Peyer's patch (tissue), 4 donors: ENCODE measurements at regions not wholly inside any gene's neighbourhood (a gene's known extent, or its start where the extent isn't known, plus 50 kb on each side); places are given as distances from the start of the nearest gene placed in this dataset.

ENCODE experiments used
- CTCF ChIP-seq, 6 experiments: fragments of 450-650 bp in 4 of 6; fragments of 200-600 bp in 2 of 6; sonication (generic) in 1 of 6; IDR thresholded peaks; one replicate each; pipeline ENCODE4 v1.5.1; 2017 to 2019; ENCODE audit warnings: antibody characterized with exemption in 6 of 6, mild to moderate bottlenecking in 3 of 6, moderate library complexity in 1 of 6
- POLR2A ChIP-seq, 2 donors: fragments of 450-650 bp; IDR thresholded peaks; one replicate each; pipeline ENCODE4 v1.5.1; 2017; ENCODE audit warnings: antibody characterized with exemption in 2 of 2, mild to moderate bottlenecking in 2 of 2, moderate library complexity in 2 of 2

- TF ChIP-seq CTCF (IDR thresholded peaks at IDR 0.05) (no peak), POLR2A (IDR thresholded peaks at IDR 0.05) (no peak)
These were observed 168.0 kb upstream of the PHYHIPL start for GRCh38 chr10:59008452-59008851.
